ENCODE measurements at regions not wholly inside any gene's neighbourhood (a gene's known extent, or its start where the extent isn't known, plus 50 kb on each side); places are given as distances from the start of the nearest gene placed in this dataset.

DNA sequence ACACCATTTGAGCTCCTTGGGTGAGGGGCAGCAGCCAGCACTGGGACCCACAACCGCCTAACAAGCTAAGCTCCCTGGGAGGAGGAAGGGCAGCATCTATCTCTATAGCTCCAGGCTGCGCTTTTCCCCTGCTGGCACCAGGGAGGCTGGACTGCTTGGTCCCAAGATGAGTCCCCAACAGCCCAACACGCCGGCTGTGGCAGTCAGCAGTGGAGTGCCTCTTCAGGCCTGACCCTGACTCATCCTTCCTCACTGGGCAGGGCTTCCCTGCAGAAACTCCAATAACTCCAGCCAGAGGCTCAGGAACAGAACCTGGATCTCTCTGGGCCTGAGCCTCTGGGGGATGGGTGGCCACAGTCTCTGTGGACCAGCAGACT lies 113.7 kb upstream of the ADAMTS16 start:
- DNase-seq (ENCODE audit: low read depth, low spot score), result no peak
- in situ Hi-C loops (cut with HindIII; ENCODE audit: low sequenced_read_pairs), result no loop called here
- TF ChIP-seq CTCF (IDR thresholded peaks at IDR 0.05; ENCODE audit: low read depth, low read length), result no peak
- no peak overlapping the region for H3K4me3 ChIP-seq (ENCODE audit: low read depth, low read length)

DNA sequence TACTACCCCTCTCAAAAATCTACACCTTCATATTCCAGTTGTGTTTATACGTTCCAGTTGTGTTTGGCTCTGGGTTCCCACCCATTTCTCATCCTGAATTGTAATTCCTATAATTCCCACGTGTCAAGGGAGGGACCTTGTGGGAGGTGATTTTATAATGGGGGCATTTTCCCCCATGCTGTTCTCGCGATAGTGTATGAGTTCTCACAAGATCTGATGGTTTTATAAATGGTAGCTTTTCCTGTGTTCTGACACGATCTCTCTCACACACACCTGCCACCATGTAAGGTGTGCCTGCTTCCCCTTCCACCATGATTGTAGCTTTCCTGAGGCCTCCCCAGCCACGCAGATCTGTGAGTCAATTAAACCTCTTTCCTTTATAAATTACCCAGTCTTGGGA lies 108.5 kb upstream of the ADAMTS16 start:
- in situ Hi-C loops (cut with HindIII; ENCODE audit: low sequenced_read_pairs), result no loop called here

GRCh38 chr5:5037674-5038073 lies 102.5 kb upstream of the ADAMTS16 start:
- in situ Hi-C loops (cut with HindIII; ENCODE audit: low sequenced_read_pairs), result no loop called here

More for the DNA sequence above, 108.5 kb upstream of the ADAMTS16 start:
- no peak for DNase-seq (ENCODE audit: low read depth, low spot score)
- no peak overlapping the region for H3K4me3 ChIP-seq (ENCODE audit: low read depth, low read length)
- no peak for TF ChIP-seq CTCF (IDR thresholded peaks at IDR 0.05; ENCODE audit: low read depth, low read length)

GRCh38 chr5:5039918-5040317 lies 100.2 kb upstream of the ADAMTS16 start:
- H3K4me3 ChIP-seq (ENCODE audit: low read depth, low read length), result no peak overlapping the region
- no peak for TF ChIP-seq CTCF (IDR thresholded peaks at IDR 0.05; ENCODE audit: low read depth, low read length)
- no peak for DNase-seq (ENCODE audit: low read depth, low spot score)
- in situ Hi-C loops (cut with HindIII; ENCODE audit: low sequenced_read_pairs), result no loop called here

More at GRCh38 chr5:5037674-5038073, 102.5 kb upstream of the ADAMTS16 start:
- TF ChIP-seq CTCF (IDR thresholded peaks at IDR 0.05; ENCODE audit: low read depth, low read length), result no peak
- H3K4me3 ChIP-seq (ENCODE audit: low read depth, low read length), result no peak overlapping the region
- no peak for DNase-seq (ENCODE audit: low read depth, low spot score)

DNA sequence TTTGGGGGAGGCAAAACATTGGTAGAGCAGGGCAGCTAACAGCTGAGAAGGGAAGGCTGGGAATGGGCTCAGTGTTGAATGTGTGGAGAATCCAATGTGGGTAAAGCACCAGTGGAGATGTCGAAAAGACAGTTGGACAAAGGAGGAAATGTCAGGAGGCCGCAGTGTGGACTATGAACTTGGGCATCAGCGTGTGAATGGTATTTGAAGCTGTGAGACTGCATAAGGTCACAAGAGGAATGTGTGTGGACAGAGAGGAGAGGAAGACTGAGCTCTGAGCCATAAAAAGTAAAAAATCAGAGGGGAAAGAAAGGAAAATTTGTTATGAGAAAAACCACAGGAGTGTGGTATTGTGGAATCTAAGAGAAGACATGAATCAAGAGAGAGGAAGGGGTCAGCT lies 99.4 kb upstream of the ADAMTS16 start:
- TF ChIP-seq CTCF (IDR thresholded peaks at IDR 0.05; ENCODE audit: low read depth, low read length), result no peak
- DNase-seq (ENCODE audit: low read depth, low spot score), result no peak
- no peak overlapping the region for H3K4me3 ChIP-seq (ENCODE audit: low read depth, low read length)
- in situ Hi-C loops (cut with HindIII; ENCODE audit: low sequenced_read_pairs), result no loop called here

DNA sequence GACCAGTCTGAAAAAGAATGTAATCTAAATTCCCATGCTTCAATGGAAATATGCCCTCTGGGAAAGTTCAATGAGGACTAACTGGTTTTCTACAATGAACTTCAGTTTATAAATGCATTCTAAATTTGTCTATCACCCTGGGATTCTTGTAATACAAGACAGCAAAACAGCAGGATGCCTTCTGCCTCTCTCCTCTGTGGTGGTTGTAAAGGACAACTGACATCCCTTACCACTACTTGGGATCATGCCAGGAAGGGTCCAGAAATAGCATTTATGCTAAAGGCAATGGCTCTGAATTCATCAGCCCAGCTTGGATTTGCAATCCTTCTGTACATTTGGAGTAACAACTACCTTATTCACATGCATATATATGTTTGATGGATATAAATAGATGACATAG lies 97.3 kb upstream of the ADAMTS16 start:
- DNase-seq (ENCODE audit: low read depth, low spot score), result no peak
- TF ChIP-seq CTCF (IDR thresholded peaks at IDR 0.05; ENCODE audit: low read depth, low read length), result no peak
- no peak overlapping the region for H3K4me3 ChIP-seq (ENCODE audit: low read depth, low read length)
- in situ Hi-C loops (cut with HindIII; ENCODE audit: low sequenced_read_pairs), result no loop called here

GRCh38 chr5:5043346-5043745 lies 96.8 kb upstream of the ADAMTS16 start:
- no peak overlapping the region for H3K4me3 ChIP-seq (ENCODE audit: low read depth, low read length)
- no peak for DNase-seq (ENCODE audit: low read depth, low spot score)
- in situ Hi-C loops (cut with HindIII; ENCODE audit: low sequenced_read_pairs), result no loop called here
- no peak for TF ChIP-seq CTCF (IDR thresholded peaks at IDR 0.05; ENCODE audit: low read depth, low read length)

All from astrocyte of the spinal cord (primary cell).